T-helper 1 cell treated with Interleukin-12 subunit alpha and Interleukin-12 subunit beta and Interleukin-4 antibody, amounts not matched to agents 30 ng/mL and 1 ng/mL, for 36 hours (primary cell): ENCODE measurements at regions not wholly inside any gene's neighbourhood (a gene's known extent, or its start where the extent isn't known, plus 50 kb on each side); places are given as distances from the start of the nearest gene placed in this dataset.
"Not testable (repeated sequence)": the region's sequence is repeated elsewhere in the genome, so short reads cannot be mapped to it uniquely, and the experiment has no call there.

Experiments used
- intact Hi-C: fragments of 100-400 bp; cut with micrococcal nuclease; formaldehyde crosslinking; loops from one replicate; pipeline ENCODE4 v1.15.1; 2024

- intact Hi-C loops = no loop called here
Observed at GRCh38 chr16:60064026-60064425, 1329.9 kb upstream of the GOT2 start.

GRCh38 chr16:60061396-60061795, 1327.3 kb upstream of the GOT2 start:
- intact Hi-C loops = no loop called here

GRCh38 chr16:60060731-60061130, 1326.6 kb upstream of the GOT2 start:
- intact Hi-C loops = no loop called here

GRCh38 chr16:60059141-60059540, 1325.0 kb upstream of the GOT2 start:
- intact Hi-C loops = no loop called here

- intact Hi-C loops = no loop called here
Observed at GRCh38 chr16:60041671-60042070, 1307.6 kb upstream of the GOT2 start.

- intact Hi-C loops = no loop called here
Observed at GRCh38 chr16:60031740-60032139, 1297.6 kb upstream of the GOT2 start.

- intact Hi-C loops = no loop called here
Observed at GRCh38 chr16:60027351-60027750, 1293.2 kb upstream of the GOT2 start.

- intact Hi-C loops = no loop called here
Observed at GRCh38 chr16:60013076-60013475, 1279.0 kb upstream of the GOT2 start.

- intact Hi-C loops = no loop called here
Observed at GRCh38 chr16:60001523-60001922, 1267.4 kb upstream of the GOT2 start.

- intact Hi-C loops = no loop called here
Observed at GRCh38 chr16:59997706-59998105, 1263.6 kb upstream of the GOT2 start.

GRCh38 chr16:59993101-59993500, 1259.0 kb upstream of the GOT2 start:
- intact Hi-C loops = no loop called here

GRCh38 chr16:59991171-59991570, 1257.1 kb upstream of the GOT2 start:
- intact Hi-C loops = no loop called here

- intact Hi-C loops = no loop called here
Observed at GRCh38 chr16:59988591-59988990, 1254.5 kb upstream of the GOT2 start.

- intact Hi-C loops = no loop called here
Observed at GRCh38 chr16:59975953-59976352, 1241.8 kb upstream of the GOT2 start.

- intact Hi-C loops = no loop called here
Observed at GRCh38 chr16:59973966-59974365, 1239.8 kb upstream of the GOT2 start.

- intact Hi-C loops = no loop called here
Observed at GRCh38 chr16:59971264-59971663, 1237.1 kb upstream of the GOT2 start.

- intact Hi-C loops = no loop called here
Observed at GRCh38 chr16:59964232-59964924, 1230.3 kb upstream of the GOT2 start.

- intact Hi-C loops = no loop called here
Observed at GRCh38 chr16:59959311-59959710, 1225.2 kb upstream of the GOT2 start.

- intact Hi-C loops = no loop called here
Observed at GRCh38 chr16:59950431-59950830, 1216.3 kb upstream of the GOT2 start.

GRCh38 chr16:59944041-59944440, 1209.9 kb upstream of the GOT2 start:
- intact Hi-C loops = not testable (repeated sequence)

- intact Hi-C loops = no loop called here
Observed at GRCh38 chr16:59941594-59941993, 1207.5 kb upstream of the GOT2 start.

GRCh38 chr16:59920054-59920453, 1185.9 kb upstream of the GOT2 start:
- intact Hi-C loops = no loop called here

- intact Hi-C loops = no loop called here
Observed at GRCh38 chr16:59913666-59914065, 1179.5 kb upstream of the GOT2 start.

- intact Hi-C loops = no loop called here
Observed at GRCh38 chr16:59909262-59909661, 1175.1 kb upstream of the GOT2 start.
